Gastroesophageal sphincter (tissue), 3 donors: ENCODE measurements at regions not wholly inside any gene's neighbourhood (a gene's known extent, or its start where the extent isn't known, plus 50 kb on each side); places are given as distances from the start of the nearest gene placed in this dataset.

Source experiments
- CTCF ChIP-seq, 4 experiments: fragments of 200-600 bp in 2 of 4; fragments of 450-650 bp in 2 of 4; sonication (generic) in 1 of 4; IDR thresholded peaks; one replicate each; pipeline ENCODE4 v1.5.1; 2017 to 2019; ENCODE audit warnings: antibody characterized with exemption in 4 of 4, mild to moderate bottlenecking in 2 of 4, moderate library complexity in 2 of 4
- POLR2AphosphoS5 ChIP-seq: sonication (generic); formaldehyde crosslinking; IDR thresholded peaks from one replicate; pipeline ENCODE4 v1.6.1; 2017; ENCODE audit warnings: antibody characterized with exemption

GRCh38 chr2:210913461-210913860 lies 357.1 kb downstream of the CPS1 start:
- TF ChIP-seq POLR2AphosphoS5, result no peak
- no peak for TF ChIP-seq CTCF (IDR thresholded peaks at IDR 0.05)
